IgD-negative memory B cell (primary cell): ENCODE measurements at regions not wholly inside any gene's neighbourhood (a gene's known extent, or its start where the extent isn't known, plus 50 kb on each side); places are given as distances from the start of the nearest gene placed in this dataset.

Experiments
- H3K27ac Mint-ChIP-seq, 3 donors: one replicate each; pipeline ENCODE4 v1.8.0; 2020 to 2022; ENCODE audit warnings: mild to moderate bottlenecking in 3 of 3, mixed read lengths in 3 of 3, moderate library complexity in 1 of 3
- H3K27me3 Mint-ChIP-seq: one replicate; pipeline ENCODE4 v1.8.0; 2021; ENCODE audit warnings: mixed read lengths
- H3K36me3 Mint-ChIP-seq: one replicate; pipeline ENCODE4 v1.8.0; 2020; ENCODE audit warnings: mild to moderate bottlenecking, mixed read lengths
- H3K4me1 Mint-ChIP-seq, 3 donors: one replicate each; pipeline ENCODE4 v1.8.0; 2020 to 2022; ENCODE audit warnings: mixed read lengths in 3 of 3, mild to moderate bottlenecking in 1 of 3
- H3K4me3 Mint-ChIP-seq, 4 donors: one replicate each; pipeline ENCODE4 v1.8.0; 2020 to 2022; ENCODE audit warnings: mild to moderate bottlenecking in 4 of 4, mixed read lengths in 4 of 4, moderate library complexity in 3 of 4
- H3K9me3 Mint-ChIP-seq, 3 donors: one replicate each; pipeline ENCODE4 v1.8.0; 2020 to 2021; ENCODE audit warnings: mixed read lengths in 3 of 3, mild to moderate bottlenecking in 1 of 3

GRCh38 chr11:113572136-113572735 is 97.0 kb upstream of the DRD2 start:
- H3K27ac Mint-ChIP-seq: no peak overlapping the region
- H3K4me3 Mint-ChIP-seq: no peak overlapping the region
- H3K4me1 Mint-ChIP-seq: peaks cover 0 to under 1% (median 0%) of the 10 kb centered on the region in 3 donors
- peaks cover 2% of the 10 kb centered on the region for H3K27me3 Mint-ChIP-seq
- H3K9me3 Mint-ChIP-seq: peaks cover 0 to 1% (median 0%) of the 10 kb centered on the region in 3 donors
- H3K36me3 Mint-ChIP-seq: no peaks in the 10 kb centered on the region

- Mint-ChIP-seq H3K9me3 (peaks cover 0 to 1% (median 0%) of the 10 kb centered on the region in 3 donors), H3K4me3 (no peak overlapping the region), H3K27ac (no peak overlapping the region), H3K4me1 (no peaks in the 10 kb centered on the region), H3K27me3 (peaks cover 6% of the 10 kb centered on the region), H3K36me3 (no peaks in the 10 kb centered on the region)
Observed at GRCh38 chr11:113571531-113571930, 96.3 kb upstream of the DRD2 start.

GRCh38 chr11:113570906-113571305 is 95.7 kb upstream of the DRD2 start:
- H3K9me3 Mint-ChIP-seq: peaks cover 0 to 1% (median 0%) of the 10 kb centered on the region in 3 donors
- no peak overlapping the region for H3K4me3 Mint-ChIP-seq
- H3K27me3 Mint-ChIP-seq: peaks cover 4% of the 10 kb centered on the region
- no peaks in the 10 kb centered on the region for H3K4me1 Mint-ChIP-seq
- no peak overlapping the region for H3K27ac Mint-ChIP-seq
- H3K36me3 Mint-ChIP-seq: no peaks in the 10 kb centered on the region

GRCh38 chr11:113569391-113569790 is 94.2 kb upstream of the DRD2 start:
- no peak overlapping the region for H3K27ac Mint-ChIP-seq
- H3K27me3 Mint-ChIP-seq: peaks cover 8% of the 10 kb centered on the region
- H3K4me3 Mint-ChIP-seq: no peak overlapping the region
- H3K4me1 Mint-ChIP-seq: no peaks in the 10 kb centered on the region
- peaks cover 0 to 1% (median 0%) of the 10 kb centered on the region in 3 donors for H3K9me3 Mint-ChIP-seq
- H3K36me3 Mint-ChIP-seq: no peaks in the 10 kb centered on the region

- H3K27ac Mint-ChIP-seq: no peak overlapping the region
Observed at GRCh38 chr11:113568566-113568965, 93.4 kb upstream of the DRD2 start.

GRCh38 chr11:113567867-113568544 is 92.8 kb upstream of the DRD2 start:
- Mint-ChIP-seq H3K27ac (no peak overlapping the region), H3K36me3 (no peaks in the 10 kb centered on the region), H3K9me3 (peaks cover 0 to 1% (median 0%) of the 10 kb centered on the region in 3 donors), H3K4me3 (no peak overlapping the region), H3K4me1 (no peaks in the 10 kb centered on the region), H3K27me3 (peaks cover 8% of the 10 kb centered on the region)

More at GRCh38 chr11:113568566-113568965, 93.4 kb upstream of the DRD2 start:
- Mint-ChIP-seq H3K4me3 (no peak overlapping the region), H3K9me3 (peaks cover 0 to 1% (median 0%) of the 10 kb centered on the region in 3 donors), H3K4me1 (no peaks in the 10 kb centered on the region), H3K27me3 (peaks cover 8% of the 10 kb centered on the region), H3K36me3 (no peaks in the 10 kb centered on the region)

GRCh38 chr11:113567097-113567496 is 91.9 kb upstream of the DRD2 start:
- Mint-ChIP-seq H3K27me3 (peaks cover 11% of the 10 kb centered on the region), H3K4me1 (peaks cover 0 to 2% (median 0%) of the 10 kb centered on the region in 3 donors), H3K4me3 (no peak overlapping the region), H3K9me3 (peaks cover 0 to 1% (median 0%) of the 10 kb centered on the region in 3 donors), H3K36me3 (no peaks in the 10 kb centered on the region), H3K27ac (no peak overlapping the region)

GRCh38 chr11:113564527-113565130 is 89.4 kb upstream of the DRD2 start:
- Mint-ChIP-seq H3K9me3 (no peaks in the 10 kb centered on the region), H3K27me3 (peaks cover 11% of the 10 kb centered on the region), H3K27ac (no peak overlapping the region), H3K4me1 (peaks cover 0 to 2% (median 0%) of the 10 kb centered on the region in 3 donors), H3K36me3 (no peaks in the 10 kb centered on the region), H3K4me3 (no peak overlapping the region)

- H3K4me1 Mint-ChIP-seq: peaks cover 0 to 2% (median 0%) of the 10 kb centered on the region in 3 donors
- no peaks in the 10 kb centered on the region for H3K36me3 Mint-ChIP-seq
- H3K9me3 Mint-ChIP-seq: no peaks in the 10 kb centered on the region
- H3K27ac Mint-ChIP-seq: no peak overlapping the region
- peaks cover 11% of the 10 kb centered on the region for H3K27me3 Mint-ChIP-seq
- H3K4me3 Mint-ChIP-seq: no peak overlapping the region
Observed at GRCh38 chr11:113563766-113564526, 88.7 kb upstream of the DRD2 start.

- peaks cover 11% of the 10 kb centered on the region for H3K27me3 Mint-ChIP-seq
- H3K9me3 Mint-ChIP-seq: no peaks in the 10 kb centered on the region
- no peak overlapping the region for H3K4me3 Mint-ChIP-seq
- no peaks in the 10 kb centered on the region for H3K36me3 Mint-ChIP-seq
- no peak overlapping the region for H3K27ac Mint-ChIP-seq
- peaks cover 0 to 2% (median 0%) of the 10 kb centered on the region in 3 donors for H3K4me1 Mint-ChIP-seq
Observed at GRCh38 chr11:113562981-113563461, 87.8 kb upstream of the DRD2 start.

- Mint-ChIP-seq H3K27me3 (peaks cover 11% of the 10 kb centered on the region), H3K4me1 (peaks cover 0 to 2% (median 0%) of the 10 kb centered on the region in 3 donors), H3K27ac (no peak overlapping the region), H3K4me3 (no peak overlapping the region), H3K36me3 (no peaks in the 10 kb centered on the region), H3K9me3 (no peaks in the 10 kb centered on the region)
Observed at GRCh38 chr11:113562576-113562975, 87.4 kb upstream of the DRD2 start.

- Mint-ChIP-seq H3K27me3 (peaks cover 3% of the 10 kb centered on the region), H3K4me1 (peaks cover 0 to 6% (median 3%) of the 10 kb centered on the region in 3 donors), H3K27ac (no peak overlapping the region), H3K4me3 (no peak overlapping the region), H3K36me3 (peaks cover 2% of the 10 kb centered on the region), H3K9me3 (no peaks in the 10 kb centered on the region)
Observed at GRCh38 chr11:113557926-113558325, 82.7 kb upstream of the DRD2 start.

GRCh38 chr11:113556036-113556435 is 80.8 kb upstream of the DRD2 start:
- H3K9me3 Mint-ChIP-seq: no peaks in the 10 kb centered on the region
- H3K27ac Mint-ChIP-seq: no peak overlapping the region
- H3K36me3 Mint-ChIP-seq: peaks cover 2% of the 10 kb centered on the region
- H3K4me1 Mint-ChIP-seq: peaks cover 0 to 5% (median 3%) of the 10 kb centered on the region in 3 donors
- H3K4me3 Mint-ChIP-seq: no peak overlapping the region
- peaks cover 6% of the 10 kb centered on the region for H3K27me3 Mint-ChIP-seq

GRCh38 chr11:113555071-113555619 is 79.9 kb upstream of the DRD2 start:
- Mint-ChIP-seq H3K27me3 (peaks cover 8% of the 10 kb centered on the region), H3K27ac (no peak overlapping the region), H3K9me3 (no peaks in the 10 kb centered on the region), H3K4me3 (no peak overlapping the region), H3K36me3 (peaks cover 2% of the 10 kb centered on the region), H3K4me1 (peaks cover 0 to 5% (median 3%) of the 10 kb centered on the region in 3 donors)
